Neural progenitor cell (in vitro differentiated cells): ENCODE measurements at regions not wholly inside any gene's neighbourhood (a gene's known extent, or its start where the extent isn't known, plus 50 kb on each side); places are given as distances from the start of the nearest gene placed in this dataset.

Source experiments
- CTCF ChIP-seq: fragments of 200-600 bp; sonication (generic); IDR thresholded peaks from 2 replicates; pipeline ENCODE4 v1.5.1; 2017; ENCODE audit warnings: antibody characterized with exemption, mild to moderate bottlenecking
- EZH2 ChIP-seq: fragments of 200-600 bp; sonication (generic); IDR thresholded peaks from 2 replicates; pipeline ENCODE4 v1.6.1; 2017; ENCODE audit warnings: antibody characterized with exemption, mild to moderate bottlenecking, moderate library complexity
- EZH2phosphoT487 ChIP-seq: fragments of 200-600 bp; sonication (generic); IDR thresholded peaks from 2 replicates; pipeline ENCODE4 v1.6.1; 2017; ENCODE audit warnings: antibody characterized with exemption

GRCh38 chr5:103425686-103426454, 136.7 kb downstream of the NUDT12 start:
- no peak for TF ChIP-seq CTCF
- TF ChIP-seq EZH2: no peak
- no peak for TF ChIP-seq EZH2phosphoT487
